HG02970 (cell line): ENCODE measurements at regions not wholly inside any gene's neighbourhood (a gene's known extent, or its start where the extent isn't known, plus 50 kb on each side); places are given as distances from the start of the nearest gene placed in this dataset.

Source experiments
- ATAC-seq: cut with Tn5 transposase; IDR thresholded peaks from one replicate; pipeline ENCODE4 v1.9.1; 2021; ENCODE audit warnings: mild to moderate bottlenecking, moderate library complexity, moderate number of reproducible peaks; ENCODE audit not compliant: unreplicated experiment, low FRiP score

GRCh38 chr5:167303582-167303981, 987.9 kb upstream of the WWC1 start:
- ATAC-seq = no peak

- no peak for ATAC-seq
Observed at GRCh38 chr5:167304834-167305469, 986.5 kb upstream of the WWC1 start.

- no peak for ATAC-seq
Observed at GRCh38 chr5:167305591-167306213, 985.7 kb upstream of the WWC1 start.

- ATAC-seq = no peak
Observed at GRCh38 chr5:167307042-167307441, 984.4 kb upstream of the WWC1 start.

- ATAC-seq = no peak
Observed at GRCh38 chr5:167308466-167308865, 983.0 kb upstream of the WWC1 start.

- no peak for ATAC-seq
Observed at GRCh38 chr5:167309941-167310517, 981.4 kb upstream of the WWC1 start.

- no peak for ATAC-seq
Observed at GRCh38 chr5:167311340-167311739, 980.1 kb upstream of the WWC1 start.

GRCh38 chr5:167312225-167312624, 979.2 kb upstream of the WWC1 start:
- no peak for ATAC-seq

- ATAC-seq = no peak
Observed at GRCh38 chr5:167315762-167316161, 975.7 kb upstream of the WWC1 start.

- no peak for ATAC-seq
Observed at GRCh38 chr5:167317884-167318283, 973.6 kb upstream of the WWC1 start.

- no peak for ATAC-seq
Observed at GRCh38 chr5:167319243-167319642, 972.2 kb upstream of the WWC1 start.

GRCh38 chr5:167320019-167320418, 971.4 kb upstream of the WWC1 start:
- no peak for ATAC-seq

GRCh38 chr5:167332309-167332708, 959.1 kb upstream of the WWC1 start:
- ATAC-seq = no peak

- no peak for ATAC-seq
Observed at GRCh38 chr5:167336161-167336560, 955.3 kb upstream of the WWC1 start.

- no peak for ATAC-seq
Observed at GRCh38 chr5:167339205-167339604, 952.2 kb upstream of the WWC1 start.

- no peak for ATAC-seq
Observed at GRCh38 chr5:167346461-167346860, 945.0 kb upstream of the WWC1 start.

GRCh38 chr5:167348251-167348926, 943.1 kb upstream of the WWC1 start:
- no peak for ATAC-seq

- ATAC-seq = no peak
Observed at GRCh38 chr5:167348980-167349379, 942.5 kb upstream of the WWC1 start.

GRCh38 chr5:167351316-167351715, 940.1 kb upstream of the WWC1 start:
- ATAC-seq = no peak

GRCh38 chr5:167352801-167353200, 938.6 kb upstream of the WWC1 start:
- ATAC-seq = no peak

- no peak for ATAC-seq
Observed at GRCh38 chr5:167355346-167355745, 936.1 kb upstream of the WWC1 start.

- no peak for ATAC-seq
Observed at GRCh38 chr5:167356374-167356773, 935.1 kb upstream of the WWC1 start.
